ENCODE measurements at regions not wholly inside any gene's neighbourhood (a gene's known extent, or its start where the extent isn't known, plus 50 kb on each side); places are given as distances from the start of the nearest gene placed in this dataset.

- Histone ChIP-seq H3K4me1 (no peaks in the 10 kb centered on the region), H3K27me3 (no peaks in the 10 kb centered on the region), H3K4me3 (no peak overlapping the region), H3K27ac (no peak overlapping the region), H3K9me3 (no peaks in the 10 kb centered on the region), H3K36me3 (no peaks in the 10 kb centered on the region)
- no peak for TF ChIP-seq CTCF (IDR thresholded peaks at IDR 0.05)
- no peak for TF ChIP-seq POLR2A (IDR thresholded peaks at IDR 0.05)
- 63 to 68% methylated on average over 3 of the region's 3 CpGs for WGBS, 2 donors
- no peak for DNase-seq (ENCODE audit: low spot score in 2 of 2)
These were observed 202.5 kb upstream of the NMUR2 start for GRCh38 chr5:152607401-152608160.

DNA sequence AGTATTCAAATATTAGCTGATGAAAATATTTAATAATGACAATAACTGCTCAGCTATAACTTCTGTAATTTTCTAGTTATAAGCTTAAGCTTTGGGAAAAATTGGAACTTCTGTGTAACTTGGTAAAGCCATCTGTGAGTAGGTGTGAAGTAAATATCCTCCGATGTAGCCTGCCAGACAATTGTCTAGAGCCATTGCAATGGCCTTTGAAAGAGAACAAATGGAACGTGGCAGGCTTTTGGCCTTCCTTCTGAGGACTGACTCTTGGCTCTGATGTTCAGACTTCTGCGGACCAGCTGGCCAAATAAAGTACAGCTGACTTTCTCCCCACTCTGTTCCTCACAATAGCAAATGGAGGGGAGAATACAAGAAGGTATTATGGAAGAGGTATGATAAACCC, 203.4 kb upstream of the NMUR2 start:
- Histone ChIP-seq H3K9me3 (no peaks in the 10 kb centered on the region), H3K36me3 (no peaks in the 10 kb centered on the region), H3K27ac (no peak overlapping the region), H3K4me1 (no peaks in the 10 kb centered on the region), H3K27me3 (no peaks in the 10 kb centered on the region), H3K4me3 (no peak overlapping the region)
- no peak for TF ChIP-seq CTCF (IDR thresholded peaks at IDR 0.05)
- no peak for TF ChIP-seq EP300 (IDR thresholded peaks at IDR 0.05)
- no peak for TF ChIP-seq POLR2A (IDR thresholded peaks at IDR 0.05)
- 53 to 60% methylated on average over 3 of the region's 3 CpGs for WGBS, 2 donors
- no peak for DNase-seq (ENCODE audit: low spot score in 2 of 2)

- Histone ChIP-seq H3K4me1 (no peaks in the 10 kb centered on the region), H3K9me3 (no peaks in the 10 kb centered on the region), H3K27ac (no peak overlapping the region), H3K27me3 (no peaks in the 10 kb centered on the region), H3K4me3 (no peak overlapping the region), H3K36me3 (no peaks in the 10 kb centered on the region)
- no peak for DNase-seq (ENCODE audit: low spot score in 2 of 2)
- TF ChIP-seq CTCF (IDR thresholded peaks at IDR 0.05): no peak
- no peak for TF ChIP-seq EP300 (IDR thresholded peaks at IDR 0.05)
- TF ChIP-seq POLR2A (IDR thresholded peaks at IDR 0.05): no peak
- 67 to 73% methylated on average over 2 of the region's 2 CpGs for WGBS, 2 donors
These were observed 214.7 kb upstream of the NMUR2 start for GRCh38 chr5:152619756-152620155.

GRCh38 chr5:152622628-152623027, 217.5 kb upstream of the NMUR2 start:
- TF ChIP-seq CTCF (IDR thresholded peaks at IDR 0.05) (no peak), POLR2A (IDR thresholded peaks at IDR 0.05) (no peak), EP300 (IDR thresholded peaks at IDR 0.05) (no peak)
- DNase-seq (ENCODE audit: low spot score in 2 of 2): no peak
- Histone ChIP-seq H3K27ac (no peak overlapping the region), H3K36me3 (no peaks in the 10 kb centered on the region), H3K4me1 (no peaks in the 10 kb centered on the region), H3K4me3 (no peak overlapping the region), H3K9me3 (no peaks in the 10 kb centered on the region), H3K27me3 (no peaks in the 10 kb centered on the region)

- no peaks in the 10 kb centered on the region for H3K36me3 ChIP-seq
- 45 to 65% methylated on average over 1 of the region's 1 CpG for WGBS, 2 donors
- no peaks in the 10 kb centered on the region for H3K9me3 ChIP-seq
- no peak for TF ChIP-seq POLR2A (IDR thresholded peaks at IDR 0.05)
- TF ChIP-seq CTCF (IDR thresholded peaks at IDR 0.05): no peak
- no peak for TF ChIP-seq EP300 (IDR thresholded peaks at IDR 0.05)
- DNase-seq (ENCODE audit: low spot score in 2 of 2): no peak
- no peaks in the 10 kb centered on the region for H3K27me3 ChIP-seq
- no peaks in the 10 kb centered on the region for H3K4me1 ChIP-seq
- no peak overlapping the region for H3K4me3 ChIP-seq
- no peak overlapping the region for H3K27ac ChIP-seq
These were observed 218.9 kb upstream of the NMUR2 start for GRCh38 chr5:152623951-152624350.
